ENCODE measurements at regions not wholly inside any gene's neighbourhood (a gene's known extent, or its start where the extent isn't known, plus 50 kb on each side); places are given as distances from the start of the nearest gene placed in this dataset.

- H3K79me2 ChIP-seq (ENCODE audit: insufficient read depth, low read length) = no peaks in the 10 kb centered on the region
- H3K27me3 ChIP-seq (ENCODE audit: control insufficient read depth in 2 of 2, insufficient read depth in 2 of 2, low read length in 2 of 2) = no peaks in the 10 kb centered on the region
- Mint-ChIP-seq H3K4me1 (no peaks in the 10 kb centered on the region), H3K27ac (no peak overlapping the region), H3K4me3 (no peak overlapping the region), H3K36me3 (no peaks in the 10 kb centered on the region), H3K27me3 (ENCODE audit: low read depth in 3 of 3) (no peaks in the 10 kb centered on the region), H3K9me3 (peaks cover 0 to 4% (median 0%) of the 10 kb centered on the region in 7 donors)
- no peaks in the 10 kb centered on the region for H3K36me3 ChIP-seq (replicated peaks in 1 of 2; ENCODE audit: control insufficient read depth in 1 of 2, insufficient read depth in 2 of 2, low read length in 2 of 2)
- DNase-seq = no peak
- WGBS (ENCODE audit: insufficient coverage) = 73% methylated on average over 2 of the region's 4 CpGs
- no peak overlapping the region for H3K27ac ChIP-seq (ENCODE audit: low read depth in 1 of 2, low read length in 2 of 2)
- no peak overlapping the region for H3K9ac ChIP-seq (ENCODE audit: insufficient read depth, low read length, poor library complexity, severe bottlenecking)
- no peaks in the 10 kb centered on the region for H3K9me3 ChIP-seq (replicated peaks in 1 of 2; ENCODE audit: control insufficient read depth in 1 of 2, insufficient read depth in 1 of 2, low read length in 2 of 2)
- H3K4me2 ChIP-seq (replicated peaks; ENCODE audit: extremely low read depth, low read length, poor library complexity, severe bottlenecking) = no peak overlapping the region
- H2AFZ ChIP-seq (ENCODE audit: insufficient read depth, low read depth, low read length, poor library complexity, severe bottlenecking) = no peak overlapping the region
- TF ChIP-seq CTCF (IDR thresholded peaks at IDR 0.05) = no peak
- no peaks in the 10 kb centered on the region for H4K20me1 ChIP-seq (ENCODE audit: insufficient read depth, low read length)
- H3K4me1 ChIP-seq (ENCODE audit: control insufficient read depth in 1 of 2, insufficient read depth in 2 of 2, low read length in 2 of 2) = no peaks in the 10 kb centered on the region
- intact Hi-C loops (cut with micrococcal nuclease) = no loop called here
- no peak overlapping the region for H3K4me3 ChIP-seq (replicated peaks in 1 of 3; ENCODE audit: low read depth in 2 of 3, low read length in 3 of 3)
Measured at GRCh38 chr12:83472350-83472749, 785.6 kb downstream of the TMTC2 start.

DNA sequence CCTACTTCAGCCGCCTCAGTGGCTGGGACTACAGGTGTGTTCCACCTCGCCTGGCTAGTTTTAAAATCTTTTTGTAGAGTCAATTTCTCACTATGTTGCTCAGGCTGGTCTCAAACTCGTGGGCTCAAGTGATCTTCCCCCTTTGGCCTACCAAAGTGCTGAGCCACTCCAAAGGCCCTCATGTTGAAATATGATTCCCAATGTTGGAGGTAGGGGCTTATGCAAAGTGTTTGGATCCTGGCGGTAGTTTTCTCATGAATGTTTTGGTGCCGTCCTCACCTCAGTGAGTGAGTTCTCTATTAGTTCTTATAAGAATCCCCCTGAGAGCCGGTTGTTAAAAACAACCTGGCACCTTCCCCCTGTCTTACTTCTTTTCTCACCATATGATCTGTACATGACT lies 784.6 kb downstream of the TMTC2 start:
- H3K4me2 ChIP-seq (replicated peaks; ENCODE audit: extremely low read depth, low read length, poor library complexity, severe bottlenecking) = no peak overlapping the region
- H3K9ac ChIP-seq (ENCODE audit: insufficient read depth, low read length, poor library complexity, severe bottlenecking) = no peak overlapping the region
- H3K27ac Mint-ChIP-seq = no peak overlapping the region
- no peaks in the 10 kb centered on the region for H3K36me3 ChIP-seq (replicated peaks in 1 of 2; ENCODE audit: control insufficient read depth in 1 of 2, insufficient read depth in 2 of 2, low read length in 2 of 2)
- no peaks in the 10 kb centered on the region for H3K27me3 ChIP-seq (ENCODE audit: control insufficient read depth in 2 of 2, insufficient read depth in 2 of 2, low read length in 2 of 2)
- H3K9me3 ChIP-seq (replicated peaks in 1 of 2; ENCODE audit: control insufficient read depth in 1 of 2, insufficient read depth in 1 of 2, low read length in 2 of 2) = no peaks in the 10 kb centered on the region
- no peak for TF ChIP-seq CTCF (IDR thresholded peaks at IDR 0.05)
- H3K27ac ChIP-seq (ENCODE audit: low read depth in 1 of 2, low read length in 2 of 2) = no peak overlapping the region
- intact Hi-C loops (cut with micrococcal nuclease) = no loop called here
- H3K9me3 Mint-ChIP-seq = peaks cover 0 to 4% (median 0%) of the 10 kb centered on the region in 7 donors
- H3K4me1 Mint-ChIP-seq = no peaks in the 10 kb centered on the region
- H3K36me3 Mint-ChIP-seq = no peaks in the 10 kb centered on the region
- H2AFZ ChIP-seq (ENCODE audit: insufficient read depth, low read depth, low read length, poor library complexity, severe bottlenecking) = no peak overlapping the region
- no peaks in the 10 kb centered on the region for H3K4me1 ChIP-seq (ENCODE audit: control insufficient read depth in 1 of 2, insufficient read depth in 2 of 2, low read length in 2 of 2)
- no peaks in the 10 kb centered on the region for H3K27me3 Mint-ChIP-seq (ENCODE audit: low read depth in 3 of 3)
- H3K4me3 Mint-ChIP-seq = no peak overlapping the region
- 83% methylated on average over 2 of the region's 6 CpGs for WGBS (ENCODE audit: insufficient coverage)
- no peak for DNase-seq
- H3K79me2 ChIP-seq (ENCODE audit: insufficient read depth, low read length) = no peaks in the 10 kb centered on the region
- no peak overlapping the region for H3K4me3 ChIP-seq (replicated peaks in 1 of 3; ENCODE audit: low read depth in 2 of 3, low read length in 3 of 3)
- no peaks in the 10 kb centered on the region for H4K20me1 ChIP-seq (ENCODE audit: insufficient read depth, low read length)

Measured in CD14-positive monocyte (primary cell).